GM12892 (cell line): ENCODE measurements at regions not wholly inside any gene's neighbourhood (a gene's known extent, or its start where the extent isn't known, plus 50 kb on each side); places are given as distances from the start of the nearest gene placed in this dataset.
"Not testable (repeated sequence)": the region's sequence is repeated elsewhere in the genome, so short reads cannot be mapped to it uniquely, and the experiment has no call there.

ENCODE experiments used
- POLR2A ChIP-seq: IDR thresholded peaks from 2 replicates; pipeline ENCODE4 v1.6.1; 2011; ENCODE audit warnings: low read depth, low read length, control low read depth
- POLR2AphosphoS5 ChIP-seq: IDR thresholded peaks from 2 replicates; pipeline ENCODE4 v1.6.1; 2011; ENCODE audit warnings: low read depth, low read length, control low read depth

DNA sequence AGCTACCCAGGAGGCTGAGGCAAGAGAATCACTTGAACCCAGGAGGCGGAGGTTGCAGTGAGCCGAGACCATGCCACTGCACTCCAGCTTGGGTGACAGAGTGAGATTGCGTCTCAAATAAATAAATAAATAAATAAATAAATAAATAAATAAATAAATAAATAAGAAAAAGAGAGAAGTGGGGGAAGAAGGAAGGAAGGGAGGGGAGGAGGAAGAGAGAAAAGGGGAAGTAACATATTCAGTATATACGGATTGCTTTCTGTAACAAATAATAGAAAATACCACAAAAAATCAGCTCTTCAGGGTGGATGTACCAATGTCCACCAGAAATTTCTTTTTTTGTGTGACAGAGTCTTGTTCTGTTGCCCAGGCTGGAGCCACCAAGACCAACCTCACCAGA lies 78.1 kb upstream of the SNX2 start:
- not testable (repeated sequence) for TF ChIP-seq POLR2A, POLR2AphosphoS5
